Fibroblast of mammary gland (primary cell): ENCODE measurements at regions not wholly inside any gene's neighbourhood (a gene's known extent, or its start where the extent isn't known, plus 50 kb on each side); places are given as distances from the start of the nearest gene placed in this dataset.

ENCODE experiments used
- DNase-seq: peaks from one replicate; pipeline ENCODE4 v3.0.0-alpha.2; 2010; ENCODE audit warnings: low read depth
- H3K4me3 ChIP-seq: 2 replicates; pipeline ENCODE4 v1.5.1; 2011; ENCODE audit warnings: low read depth, mild to moderate bottlenecking, low read length, moderate library complexity; ENCODE audit not compliant: control insufficient read depth
- TF ChIP-seq, protein P1 (sequence below): conservative IDR thresholded peaks from 2 replicates; pipeline ENCODE4 v1.5.1; 2011; ENCODE audit warnings: low read depth, low read length, inconsistent platforms; ENCODE audit not compliant: control insufficient read depth, insufficient read depth

DNA sequence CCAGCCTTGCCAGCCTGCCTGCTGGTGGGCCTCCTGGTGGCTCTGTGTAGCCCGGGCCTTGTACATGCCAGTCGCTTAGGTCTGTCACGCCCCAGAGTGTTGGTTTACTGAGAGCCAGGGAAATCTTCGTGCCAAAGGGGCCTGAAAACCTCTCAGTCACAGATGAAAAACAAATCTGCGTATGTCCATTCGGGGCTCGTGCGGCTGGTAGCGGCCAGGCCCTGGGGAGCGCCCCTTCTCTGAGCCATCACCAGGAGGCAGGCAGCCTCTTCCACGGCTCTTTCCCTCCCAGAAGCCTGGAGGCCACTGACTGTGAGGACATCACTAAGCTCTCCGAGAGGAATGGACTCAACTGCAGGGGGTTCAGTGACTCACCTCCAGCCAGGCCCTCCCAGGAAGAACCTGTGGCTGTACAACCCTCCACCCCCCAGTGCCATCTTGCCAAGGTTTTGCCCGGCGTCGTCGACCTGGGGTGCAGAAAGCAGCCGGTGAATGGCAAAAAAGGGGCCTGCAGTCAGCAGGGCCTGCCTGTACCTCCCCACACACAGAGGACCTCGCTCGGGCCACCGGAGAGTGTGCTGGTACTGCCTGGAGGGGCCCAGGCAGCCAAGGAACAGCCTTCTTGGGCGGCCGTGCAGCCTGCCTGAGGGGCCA, 162.2 kb downstream of the BCOR start:
- no peak for DNase-seq
- TF ChIP-seq, protein P1, sequence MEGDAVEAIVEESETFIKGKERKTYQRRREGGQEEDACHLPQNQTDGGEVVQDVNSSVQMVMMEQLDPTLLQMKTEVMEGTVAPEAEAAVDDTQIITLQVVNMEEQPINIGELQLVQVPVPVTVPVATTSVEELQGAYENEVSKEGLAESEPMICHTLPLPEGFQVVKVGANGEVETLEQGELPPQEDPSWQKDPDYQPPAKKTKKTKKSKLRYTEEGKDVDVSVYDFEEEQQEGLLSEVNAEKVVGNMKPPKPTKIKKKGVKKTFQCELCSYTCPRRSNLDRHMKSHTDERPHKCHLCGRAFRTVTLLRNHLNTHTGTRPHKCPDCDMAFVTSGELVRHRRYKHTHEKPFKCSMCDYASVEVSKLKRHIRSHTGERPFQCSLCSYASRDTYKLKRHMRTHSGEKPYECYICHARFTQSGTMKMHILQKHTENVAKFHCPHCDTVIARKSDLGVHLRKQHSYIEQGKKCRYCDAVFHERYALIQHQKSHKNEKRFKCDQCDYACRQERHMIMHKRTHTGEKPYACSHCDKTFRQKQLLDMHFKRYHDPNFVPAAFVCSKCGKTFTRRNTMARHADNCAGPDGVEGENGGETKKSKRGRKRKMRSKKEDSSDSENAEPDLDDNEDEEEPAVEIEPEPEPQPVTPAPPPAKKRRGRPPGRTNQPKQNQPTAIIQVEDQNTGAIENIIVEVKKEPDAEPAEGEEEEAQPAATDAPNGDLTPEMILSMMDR: no peak
- H3K4me3 ChIP-seq: no peak overlapping the region

DNA sequence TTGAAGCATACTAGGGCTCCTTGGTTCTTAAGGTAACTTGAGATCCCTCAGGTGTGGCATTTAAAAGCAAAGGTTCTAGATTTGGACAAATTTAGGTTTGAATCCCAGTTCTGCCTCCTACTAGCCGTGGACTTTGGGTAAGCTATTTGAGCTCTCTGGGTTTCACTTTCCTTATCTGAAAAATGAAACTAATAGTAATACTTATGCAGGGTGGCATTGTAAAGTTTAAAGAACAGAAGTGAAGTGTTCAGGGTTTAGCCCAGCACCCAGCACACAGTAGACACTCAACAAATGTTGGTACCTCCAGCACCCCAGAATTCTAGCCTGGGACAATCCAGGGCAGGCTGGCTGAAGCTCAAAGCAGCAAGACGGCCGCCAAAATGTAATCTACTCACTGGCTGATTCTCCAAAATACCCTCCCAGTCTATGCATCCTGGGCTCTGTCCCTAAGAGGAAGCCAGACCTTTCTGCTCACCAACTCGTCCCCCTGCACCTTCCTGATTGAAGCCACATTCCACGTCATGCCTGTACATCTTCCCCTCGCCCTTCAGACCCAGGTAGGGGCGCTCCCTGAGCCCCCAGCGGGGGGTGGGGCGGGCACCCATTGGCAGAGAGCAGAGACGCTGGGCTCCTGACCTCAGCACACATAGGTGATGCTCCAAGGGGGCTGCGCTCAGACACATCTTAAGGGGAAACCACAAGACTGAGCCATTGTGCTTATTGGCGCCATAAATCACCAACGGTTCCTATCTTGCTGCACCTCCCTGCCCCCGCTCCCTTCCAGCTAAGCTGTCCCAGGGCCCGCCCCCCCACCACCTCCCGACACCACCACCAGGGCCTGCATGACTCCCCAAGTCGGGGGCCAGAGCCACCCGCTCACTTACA, 160.6 kb downstream of the BCOR start:
- no peak overlapping the region for H3K4me3 ChIP-seq
- TF ChIP-seq, protein P1: no peak
- no peak for DNase-seq

DNA sequence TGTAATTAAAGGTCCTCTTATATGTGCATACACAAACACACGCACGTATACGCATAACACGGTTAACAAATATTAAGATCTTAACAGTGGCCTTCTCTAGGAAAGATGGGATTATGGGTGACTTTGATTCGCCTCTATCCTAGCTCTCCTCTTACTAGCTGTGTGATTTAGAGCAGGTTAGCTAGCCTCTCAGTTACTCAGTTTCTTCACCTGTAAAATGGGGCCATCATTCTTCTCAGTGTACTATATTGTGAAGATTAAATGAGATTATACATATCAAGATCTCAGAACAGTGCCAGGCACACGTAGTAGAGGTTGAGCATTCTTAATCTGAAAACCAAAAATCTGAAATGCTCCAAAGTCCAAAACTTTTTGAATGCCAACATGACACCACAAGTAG, 159.3 kb downstream of the BCOR start:
- no peak overlapping the region for H3K4me3 ChIP-seq
- TF ChIP-seq, protein P1: no peak
- no peak for DNase-seq

DNA sequence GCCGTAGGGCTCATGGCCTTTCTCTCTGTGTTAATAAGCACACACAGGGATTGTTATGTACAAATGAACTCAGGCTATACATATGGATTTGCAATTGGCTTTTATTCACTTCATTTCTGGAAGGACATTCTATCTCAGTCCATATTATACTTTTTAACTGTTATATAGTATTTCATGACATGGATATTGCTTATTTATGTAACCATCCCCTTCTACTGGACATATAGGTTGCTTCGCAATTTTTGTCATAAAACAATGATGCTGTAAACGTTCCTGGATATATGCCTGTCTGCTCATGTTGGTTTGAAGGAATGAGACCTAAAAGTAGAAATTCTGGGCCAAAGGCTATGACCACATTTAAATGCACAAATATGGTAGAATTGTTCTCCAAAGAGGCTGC, 158.1 kb downstream of the BCOR start:
- H3K4me3 ChIP-seq: no peak overlapping the region
- no peak for DNase-seq
- TF ChIP-seq, protein P1: no peak

DNA sequence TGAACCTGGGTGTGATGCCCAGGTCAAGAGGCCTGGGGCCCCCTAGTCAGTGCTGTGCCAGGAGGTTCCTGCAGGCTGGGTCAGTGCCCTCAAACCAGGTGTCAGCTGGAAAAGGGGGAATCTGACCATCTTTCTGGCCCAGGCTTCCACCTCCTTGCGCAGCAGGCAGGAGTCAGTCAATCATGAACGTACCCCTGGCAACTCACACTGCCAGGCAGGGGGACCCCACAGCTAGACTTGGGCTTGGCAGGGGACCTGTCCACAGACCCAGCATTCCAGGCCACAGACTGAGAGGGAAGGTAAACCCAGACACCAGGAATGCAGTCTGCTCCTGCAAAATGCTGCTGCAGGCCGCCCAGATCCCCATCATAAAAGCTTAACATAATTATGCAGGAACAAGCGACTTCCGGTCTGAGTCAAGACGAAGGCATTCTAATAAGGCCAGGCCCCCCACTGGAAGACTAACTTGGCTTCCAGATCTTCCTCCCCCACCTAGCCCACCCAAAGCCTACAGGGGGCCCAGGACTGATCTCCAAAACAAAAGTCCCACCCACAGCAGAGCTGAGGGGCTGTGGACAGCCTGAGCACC, 156.3 kb downstream of the BCOR start:
- H3K4me3 ChIP-seq: no peak overlapping the region
- DNase-seq: no peak
- TF ChIP-seq, protein P1: no peak

DNA sequence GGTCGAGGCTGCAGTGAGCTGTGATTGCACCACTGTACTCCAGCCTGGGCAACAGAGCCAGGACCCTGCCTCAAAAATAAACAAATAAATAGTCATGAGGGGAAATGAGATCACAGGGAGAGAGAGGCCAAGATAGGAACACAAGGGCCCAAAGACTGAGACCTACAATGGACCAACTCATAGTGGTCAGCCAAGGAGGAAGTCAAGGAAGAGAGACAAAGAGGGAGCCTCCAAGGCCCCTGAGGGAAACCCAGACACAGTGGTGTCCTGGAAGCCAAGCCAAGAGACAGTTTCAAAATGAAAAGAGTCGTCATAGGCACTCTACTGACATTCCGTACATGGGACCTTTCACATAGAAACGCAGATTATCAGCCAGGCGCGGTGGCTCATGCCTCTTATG, 153.3 kb downstream of the BCOR start:
- no peak for DNase-seq
- TF ChIP-seq, protein P1: no peak
- H3K4me3 ChIP-seq: no peak overlapping the region
